ENCODE measurements at regions not wholly inside any gene's neighbourhood (a gene's known extent, or its start where the extent isn't known, plus 50 kb on each side); places are given as distances from the start of the nearest gene placed in this dataset.

DNA sequence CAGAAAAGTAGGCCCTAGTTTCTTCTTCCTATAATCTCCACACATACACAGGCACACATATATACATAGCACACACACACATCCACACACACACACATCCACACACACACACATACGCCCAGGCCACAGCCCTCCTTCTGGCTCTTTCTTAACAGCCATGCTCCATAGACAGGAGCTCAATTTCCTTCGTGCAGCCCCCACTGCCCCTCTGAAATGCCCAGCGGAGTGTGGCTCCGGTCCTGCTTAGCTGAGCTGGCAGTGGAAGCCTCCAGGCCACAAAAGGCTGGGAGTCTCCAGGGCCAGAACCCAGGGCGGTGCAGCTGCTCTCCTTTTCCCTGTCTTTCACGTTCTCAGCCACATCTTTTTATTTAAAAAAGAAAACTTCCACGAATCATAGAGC, 282.9 kb upstream of the IGFBP3 start:
- Histone ChIP-seq H3K9me3 (no peaks in the 10 kb centered on the region), H3K4me1 (no peaks in the 10 kb centered on the region), H3K36me3 (ENCODE audit: low read depth, missing control alignments) (no peaks in the 10 kb centered on the region), H3K4me3 (no peak overlapping the region), H3K27me3 (no peaks in the 10 kb centered on the region), H3K27ac (no peak overlapping the region)
- WGBS, 2 donors: 90 to 91% methylated on average over 7 of the region's 7 CpGs
- intact Hi-C loops (cut with DNase I; ENCODE audit: low total_unique reads): no loop called here
- TF ChIP-seq POLR2A (IDR thresholded peaks at IDR 0.05): no peak
- TF ChIP-seq, protein P1, sequence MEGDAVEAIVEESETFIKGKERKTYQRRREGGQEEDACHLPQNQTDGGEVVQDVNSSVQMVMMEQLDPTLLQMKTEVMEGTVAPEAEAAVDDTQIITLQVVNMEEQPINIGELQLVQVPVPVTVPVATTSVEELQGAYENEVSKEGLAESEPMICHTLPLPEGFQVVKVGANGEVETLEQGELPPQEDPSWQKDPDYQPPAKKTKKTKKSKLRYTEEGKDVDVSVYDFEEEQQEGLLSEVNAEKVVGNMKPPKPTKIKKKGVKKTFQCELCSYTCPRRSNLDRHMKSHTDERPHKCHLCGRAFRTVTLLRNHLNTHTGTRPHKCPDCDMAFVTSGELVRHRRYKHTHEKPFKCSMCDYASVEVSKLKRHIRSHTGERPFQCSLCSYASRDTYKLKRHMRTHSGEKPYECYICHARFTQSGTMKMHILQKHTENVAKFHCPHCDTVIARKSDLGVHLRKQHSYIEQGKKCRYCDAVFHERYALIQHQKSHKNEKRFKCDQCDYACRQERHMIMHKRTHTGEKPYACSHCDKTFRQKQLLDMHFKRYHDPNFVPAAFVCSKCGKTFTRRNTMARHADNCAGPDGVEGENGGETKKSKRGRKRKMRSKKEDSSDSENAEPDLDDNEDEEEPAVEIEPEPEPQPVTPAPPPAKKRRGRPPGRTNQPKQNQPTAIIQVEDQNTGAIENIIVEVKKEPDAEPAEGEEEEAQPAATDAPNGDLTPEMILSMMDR (IDR thresholded peaks at IDR 0.05): no peak
- no peak for DNase-seq

DNA sequence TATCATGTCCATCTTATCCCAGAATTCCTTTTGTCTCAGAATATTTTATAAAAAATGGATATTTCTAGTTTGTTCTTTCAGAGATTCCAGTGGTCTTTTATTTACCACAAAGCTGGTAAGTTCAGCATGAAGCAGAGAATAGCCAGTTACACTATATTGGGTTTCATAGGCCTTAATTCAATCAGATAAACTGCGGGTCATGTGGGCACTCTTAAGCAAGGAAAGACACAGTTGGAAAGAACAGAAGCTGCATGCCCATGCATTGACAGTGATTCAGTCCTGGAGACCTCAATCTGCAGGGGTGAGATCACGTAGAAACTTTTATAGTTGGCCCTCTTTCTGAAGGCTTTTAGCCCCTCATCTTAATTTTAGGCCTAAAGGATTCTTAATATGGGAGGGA, 281.3 kb upstream of the IGFBP3 start:
- peaks cover 4% of the 10 kb centered on the region for H3K4me1 ChIP-seq
- H3K9me3 ChIP-seq: no peaks in the 10 kb centered on the region
- intact Hi-C loops (cut with DNase I; ENCODE audit: low total_unique reads): no loop called here
- WGBS, 2 donors: 92 to 93% methylated on average over 2 of the region's 2 CpGs
- H3K36me3 ChIP-seq (ENCODE audit: low read depth, missing control alignments): no peaks in the 10 kb centered on the region
- DNase-seq: no peak
- H3K27me3 ChIP-seq: no peaks in the 10 kb centered on the region
- TF ChIP-seq, protein P1 (IDR thresholded peaks at IDR 0.05): no peak
- H3K27ac ChIP-seq: no peak overlapping the region
- H3K4me3 ChIP-seq: no peak overlapping the region

DNA sequence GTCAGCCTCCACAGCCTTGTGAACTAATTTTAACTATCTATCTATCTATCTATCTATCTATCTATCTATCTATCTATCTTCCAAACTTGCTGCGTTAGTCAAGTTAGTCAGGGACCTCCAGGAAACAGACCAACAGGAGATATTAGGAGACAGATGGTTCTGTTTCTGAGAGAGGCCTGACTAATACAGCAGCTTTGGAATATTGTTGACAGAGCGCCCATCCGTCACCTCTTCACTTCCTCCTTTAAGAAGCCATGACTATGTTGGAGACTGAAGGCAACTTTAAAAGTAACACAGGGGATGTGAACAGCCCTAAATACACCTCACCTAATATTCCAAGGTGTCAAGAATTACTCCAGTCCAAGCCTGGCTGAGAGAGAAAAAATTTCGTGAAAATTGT, 280.9 kb upstream of the IGFBP3 start:
- Histone ChIP-seq H3K27ac (no peak overlapping the region), H3K9me3 (no peaks in the 10 kb centered on the region), H3K4me1 (peaks cover 4% of the 10 kb centered on the region), H3K36me3 (ENCODE audit: low read depth, missing control alignments) (no peaks in the 10 kb centered on the region), H3K4me3 (no peak overlapping the region), H3K27me3 (no peaks in the 10 kb centered on the region)
- no peak for TF ChIP-seq POLR2A (IDR thresholded peaks at IDR 0.05)
- TF ChIP-seq, protein P1 (IDR thresholded peaks at IDR 0.05): no peak
- intact Hi-C loops (cut with DNase I; ENCODE audit: low total_unique reads): no loop called here
- WGBS, 2 donors: 94 to 95% methylated on average over 4 of the region's 4 CpGs
- DNase-seq: no peak

DNA sequence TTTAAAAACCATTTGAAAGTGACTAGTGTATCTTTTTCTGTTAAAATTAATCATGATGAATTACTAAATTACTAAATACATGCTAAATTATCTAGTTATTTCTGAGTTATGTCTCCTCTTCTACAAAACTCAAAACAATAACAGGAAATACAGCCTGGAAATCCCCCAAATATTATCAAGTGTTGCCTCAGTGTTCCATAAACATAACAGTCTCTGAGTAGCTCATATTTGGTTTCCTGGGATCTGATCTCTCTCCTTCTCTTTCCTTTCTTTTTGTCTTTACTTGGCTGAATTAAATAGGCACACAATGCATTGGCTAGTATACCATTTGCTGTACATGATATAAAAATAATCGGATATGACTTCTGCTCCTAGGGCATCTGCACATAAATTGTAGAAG, 277.6 kb upstream of the IGFBP3 start:
- intact Hi-C loops (cut with DNase I; ENCODE audit: low total_unique reads): no loop called here
- Histone ChIP-seq H3K27ac (no peak overlapping the region), H3K9me3 (no peaks in the 10 kb centered on the region), H3K4me1 (peaks cover 4% of the 10 kb centered on the region), H3K4me3 (no peak overlapping the region), H3K27me3 (no peaks in the 10 kb centered on the region), H3K36me3 (ENCODE audit: low read depth, missing control alignments) (no peaks in the 10 kb centered on the region)
- 42 to 53% methylated on average over 1 of the region's 1 CpG for WGBS, 2 donors
- DNase-seq: no peak
- TF ChIP-seq POLR2A (IDR thresholded peaks at IDR 0.05): no peak
- TF ChIP-seq, protein P1 (IDR thresholded peaks at IDR 0.05): no peak

DNA sequence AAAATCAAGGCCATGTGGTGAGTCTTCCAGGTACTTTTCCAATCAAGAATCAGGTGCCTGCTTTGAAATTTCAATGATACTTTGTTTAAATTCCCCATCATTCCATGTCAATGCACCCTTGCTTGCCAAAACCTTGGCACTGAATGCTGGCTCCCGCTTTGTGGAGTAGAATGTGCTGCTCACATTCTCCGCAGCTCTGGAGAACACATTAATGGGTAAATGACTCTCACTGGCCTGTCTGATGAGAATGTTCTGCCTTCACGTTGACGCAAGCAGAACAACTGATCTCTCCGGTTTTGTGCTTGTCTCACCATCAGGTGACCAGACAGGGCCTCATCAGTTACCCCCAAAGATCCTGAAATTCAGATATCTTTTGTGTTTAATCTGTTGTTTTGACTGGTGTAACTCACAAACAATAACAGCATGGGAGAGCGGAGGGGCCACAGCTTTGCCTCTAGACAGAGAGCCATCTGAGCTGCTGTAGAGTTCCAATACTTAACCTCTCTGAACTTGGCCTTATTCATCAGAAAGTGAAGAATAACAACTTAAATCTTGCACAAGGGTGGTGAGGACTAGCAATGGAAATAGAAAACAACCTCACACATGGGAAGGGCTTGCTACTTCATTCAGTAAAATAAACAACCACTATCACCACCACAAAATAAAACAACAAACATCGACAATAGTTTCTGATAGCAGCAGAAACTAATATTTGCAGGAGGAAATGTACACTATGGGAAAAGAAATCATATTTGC, 276.9 kb upstream of the IGFBP3 start:
- 80 to 85% methylated on average over 7 of the region's 7 CpGs for WGBS, 2 donors
- DNase-seq: no peak
- TF ChIP-seq POLR2A (IDR thresholded peaks at IDR 0.05): no peak
- TF ChIP-seq, protein P1 (IDR thresholded peaks at IDR 0.05): no peak
- intact Hi-C loops (cut with DNase I; ENCODE audit: low total_unique reads): no loop called here
- H3K27me3 ChIP-seq: no peaks in the 10 kb centered on the region
- H3K4me1 ChIP-seq: peaks cover 4% of the 10 kb centered on the region
- H3K36me3 ChIP-seq (ENCODE audit: low read depth, missing control alignments): no peaks in the 10 kb centered on the region
- H3K9me3 ChIP-seq: no peaks in the 10 kb centered on the region
- no peak overlapping the region for H3K27ac ChIP-seq
- no peak overlapping the region for H3K4me3 ChIP-seq
